Mucosa of descending colon (tissue), 3 donors: ENCODE measurements at regions not wholly inside any gene's neighbourhood (a gene's known extent, or its start where the extent isn't known, plus 50 kb on each side); places are given as distances from the start of the nearest gene placed in this dataset.

ENCODE experiments used
- ATAC-seq: fragments of 200-7000 bp; cut with Tn5 transposase; one replicate; pipeline ENCODE4 v1.9.1; 2020; ENCODE audit warnings: mild to moderate bottlenecking, moderate library complexity
- DNase-seq, 3 donors: peaks; one replicate each; pipeline ENCODE4 v3.0.0-alpha.2; 2020
- H3K36me3 ChIP-seq: fragments of 200-600 bp; one replicate; pipeline ENCODE4 v1.8.0; 2021; ENCODE audit warnings: low read depth, mild to moderate bottlenecking
- H3K4me1 ChIP-seq: fragments of 200-600 bp; one replicate; pipeline ENCODE4 v1.8.0; 2021; ENCODE audit warnings: low read depth, mild to moderate bottlenecking
- H3K4me3 ChIP-seq: fragments of 200-600 bp; one replicate; pipeline ENCODE4 v1.8.0; 2021; ENCODE audit warnings: mild to moderate bottlenecking
- H3K9me3 ChIP-seq: fragments of 200-600 bp; one replicate; pipeline ENCODE4 v1.8.0; 2021; ENCODE audit warnings: mild to moderate bottlenecking
- intact Hi-C, 2 donors: fragments of 100-400 bp; cut with DNase I in 1 of 2; cut with micrococcal nuclease in 1 of 2; formaldehyde crosslinking; loops; one replicate each; pipeline versions ENCODE4 v1.11.0 to v1.11.1; 2022; cut with DNase I, micrococcal nuclease
- TF ChIP-seq, protein P1 (sequence below): fragments of 200-600 bp; IDR thresholded peaks from one replicate; pipeline ENCODE4 v1.8.0; 2022; ENCODE audit warnings: antibody characterized with exemption, mild to moderate bottlenecking
- donor health status: DM: no; HTN: no; CAD: no; lungs with moderate emphysema.
- donor health status: DM: no; HTN: no; CAD: no.
- donor health status: DM: no; HTN: yes; CAD: no.

DNA sequence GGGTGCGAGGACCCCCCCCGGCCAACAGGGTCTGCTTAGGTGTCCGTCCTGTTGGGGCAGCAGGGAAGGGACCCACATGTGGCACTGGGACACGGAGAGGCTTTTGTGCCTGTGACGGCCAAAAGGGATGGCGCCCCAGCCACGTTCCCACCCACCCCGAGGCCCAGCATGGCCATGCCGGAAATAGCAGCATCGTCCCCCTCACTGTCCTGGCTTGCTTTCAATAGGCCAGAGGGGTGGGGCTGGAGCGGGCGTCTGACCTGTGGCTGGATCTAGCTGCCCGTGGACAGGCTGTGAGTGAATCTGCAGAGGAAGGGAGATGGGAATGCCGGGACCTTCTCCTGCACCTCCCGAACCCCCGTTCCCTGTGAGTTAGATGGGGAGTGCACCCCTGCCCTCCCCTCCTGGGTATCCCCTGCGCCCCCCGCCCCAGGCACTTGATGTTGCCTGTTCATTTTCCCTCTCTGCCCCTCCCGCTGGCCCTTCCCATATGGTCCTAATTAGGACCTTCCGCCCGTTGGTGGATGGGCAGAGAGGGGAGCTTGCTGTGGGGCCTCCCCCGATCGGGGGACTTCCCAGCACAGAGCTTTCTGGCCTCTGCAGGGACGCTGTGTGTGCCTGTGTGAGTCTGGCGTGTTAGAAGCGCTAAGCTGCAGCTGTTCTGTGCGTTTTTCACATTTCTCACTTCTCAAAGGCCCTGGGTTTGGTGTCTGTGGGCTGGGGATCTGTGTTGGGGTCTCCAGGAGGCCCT lies 292.8 kb downstream of the SEC14L1 start:
- DNase-seq (no peak), ATAC-seq (no peak)
- TF ChIP-seq, protein P1, sequence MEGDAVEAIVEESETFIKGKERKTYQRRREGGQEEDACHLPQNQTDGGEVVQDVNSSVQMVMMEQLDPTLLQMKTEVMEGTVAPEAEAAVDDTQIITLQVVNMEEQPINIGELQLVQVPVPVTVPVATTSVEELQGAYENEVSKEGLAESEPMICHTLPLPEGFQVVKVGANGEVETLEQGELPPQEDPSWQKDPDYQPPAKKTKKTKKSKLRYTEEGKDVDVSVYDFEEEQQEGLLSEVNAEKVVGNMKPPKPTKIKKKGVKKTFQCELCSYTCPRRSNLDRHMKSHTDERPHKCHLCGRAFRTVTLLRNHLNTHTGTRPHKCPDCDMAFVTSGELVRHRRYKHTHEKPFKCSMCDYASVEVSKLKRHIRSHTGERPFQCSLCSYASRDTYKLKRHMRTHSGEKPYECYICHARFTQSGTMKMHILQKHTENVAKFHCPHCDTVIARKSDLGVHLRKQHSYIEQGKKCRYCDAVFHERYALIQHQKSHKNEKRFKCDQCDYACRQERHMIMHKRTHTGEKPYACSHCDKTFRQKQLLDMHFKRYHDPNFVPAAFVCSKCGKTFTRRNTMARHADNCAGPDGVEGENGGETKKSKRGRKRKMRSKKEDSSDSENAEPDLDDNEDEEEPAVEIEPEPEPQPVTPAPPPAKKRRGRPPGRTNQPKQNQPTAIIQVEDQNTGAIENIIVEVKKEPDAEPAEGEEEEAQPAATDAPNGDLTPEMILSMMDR = no peak
- Histone ChIP-seq H3K4me1 (peaks cover 52% of the 10 kb centered on the region), H3K9me3 (no peaks in the 10 kb centered on the region), H3K4me3 (no peak overlapping the region), H3K36me3 (no peaks in the 10 kb centered on the region)
- intact Hi-C loops = loop anchor here in 1 of 2 donors (10.0 kb wide), 1 partner anchor 61 kb away; no protein-coding TSS in a partner anchor

DNA sequence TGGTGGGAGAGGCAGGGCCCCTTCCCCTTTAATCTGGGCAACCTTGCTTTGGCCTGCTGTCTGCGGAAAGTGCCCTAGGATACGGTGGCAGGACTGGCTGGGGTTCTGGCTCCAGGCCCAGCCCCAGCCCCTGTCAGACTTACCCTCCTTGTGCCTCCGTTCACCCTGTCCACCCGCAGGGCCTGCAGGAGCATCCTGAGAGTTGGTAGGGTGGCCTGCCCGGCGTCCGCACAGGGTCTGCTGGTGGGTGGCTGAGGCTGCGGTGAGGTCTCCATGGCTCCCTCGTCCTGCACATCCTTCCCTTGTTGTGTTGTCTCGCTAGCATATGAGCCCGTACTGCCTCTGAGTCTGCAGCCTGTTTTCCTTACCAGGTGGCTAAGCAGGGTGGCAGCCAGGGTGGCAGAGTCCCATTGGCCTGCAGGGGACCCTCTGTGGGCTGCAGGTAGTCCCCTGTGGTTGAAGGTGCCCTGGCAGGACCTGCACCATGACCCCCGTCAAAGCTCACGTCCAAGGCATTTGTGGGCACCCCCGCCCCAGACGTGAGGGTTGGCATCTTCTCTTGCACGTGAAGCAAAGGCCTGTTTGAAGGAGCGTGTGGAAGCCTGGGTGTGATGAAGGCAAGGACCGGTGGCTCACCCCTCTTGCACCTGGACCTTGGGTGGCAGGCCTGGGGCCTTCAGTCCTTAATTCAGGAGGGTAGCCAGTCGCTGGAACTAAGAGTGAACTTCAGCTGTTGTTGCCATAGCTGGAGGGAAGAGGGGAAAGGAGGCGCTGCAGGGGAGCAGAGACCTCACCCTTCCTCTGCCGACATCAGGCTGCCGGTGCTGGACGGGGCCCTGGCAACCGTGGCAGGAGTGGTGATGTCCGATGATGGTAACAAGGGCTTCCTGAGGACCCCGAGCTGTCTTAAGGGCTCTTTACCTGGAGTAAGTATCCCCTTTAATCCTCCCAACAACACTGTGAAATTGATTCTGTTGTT lies 293.7 kb downstream of the SEC14L1 start:
- TF ChIP-seq, protein P1 = no peak
- intact Hi-C loops = loop anchor here in 1 of 2 donors (10.0 kb wide), 1 partner anchor 60 kb away; no protein-coding TSS in a partner anchor
- Histone ChIP-seq H3K36me3 (no peaks in the 10 kb centered on the region), H3K4me1 (peaks cover 51% of the 10 kb centered on the region), H3K9me3 (no peaks in the 10 kb centered on the region), H3K4me3 (no peak overlapping the region)
- no peak for DNase-seq
- no peak for ATAC-seq

DNA sequence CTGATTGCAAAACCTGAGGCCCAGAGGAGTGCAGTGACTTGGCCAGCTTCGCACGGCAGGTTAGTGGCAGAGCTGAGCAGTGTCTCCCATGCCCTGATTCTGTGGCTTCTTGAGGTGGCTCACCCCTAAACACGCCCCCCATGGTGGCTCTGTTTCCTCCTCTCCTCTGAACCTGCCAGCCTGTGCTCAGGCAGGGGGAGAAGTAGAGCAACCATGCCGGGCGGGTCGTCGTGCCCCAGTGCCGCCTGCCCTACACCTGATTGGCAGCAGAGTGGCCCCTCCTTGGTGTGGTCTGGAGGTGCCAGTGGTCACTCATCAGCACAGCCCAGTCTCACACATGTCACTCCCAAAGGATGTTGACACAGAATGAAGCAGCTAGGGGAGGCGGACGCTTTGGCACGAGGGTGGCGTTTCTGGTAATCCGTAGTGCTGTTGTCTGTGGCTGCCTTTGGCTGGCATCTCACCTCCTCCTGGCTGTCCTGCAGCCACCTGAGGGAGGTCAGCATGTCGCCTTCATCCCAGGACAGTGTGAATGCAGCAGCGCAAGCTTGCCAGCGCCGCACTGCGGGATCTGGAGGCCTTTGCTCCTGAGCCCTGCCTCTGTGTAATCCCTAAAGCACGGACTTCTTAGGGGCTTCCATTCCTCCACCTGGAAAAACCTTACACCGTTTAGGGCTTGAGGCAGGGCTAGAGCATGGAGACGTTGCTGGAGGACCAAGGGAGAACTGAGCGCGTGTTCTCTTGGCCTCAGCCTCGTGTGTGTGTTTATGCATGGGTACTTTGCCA lies 294.7 kb downstream of the SEC14L1 start:
- intact Hi-C loops = loop anchor here in 1 of 2 donors (10.0 kb wide), 1 partner anchor 59 kb away; no protein-coding TSS in a partner anchor
- no peak for DNase-seq

DNA sequence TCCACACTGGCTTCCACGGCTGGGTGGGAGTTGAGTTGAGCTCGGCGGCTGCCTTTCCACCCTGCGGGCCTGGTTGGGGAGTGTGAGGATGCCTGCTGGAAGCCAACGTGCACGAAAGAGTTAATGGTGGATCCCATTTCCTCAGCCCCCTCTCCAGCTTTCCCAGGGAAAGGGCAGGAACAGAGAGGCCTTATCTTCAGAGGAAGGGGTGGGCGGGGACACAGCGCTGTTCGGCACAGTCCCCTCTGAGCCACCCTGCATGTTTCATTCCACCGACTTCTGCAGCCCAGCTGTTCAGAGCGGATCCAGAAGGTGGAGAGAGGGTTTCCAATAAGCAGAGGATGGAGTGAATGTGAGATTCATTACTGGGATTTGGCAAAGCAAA lies 295.3 kb downstream of the SEC14L1 start:
- Histone ChIP-seq H3K9me3 (no peaks in the 10 kb centered on the region), H3K4me1 (peaks cover 44% of the 10 kb centered on the region), H3K4me3 (no peak overlapping the region), H3K36me3 (no peaks in the 10 kb centered on the region)
- intact Hi-C loops = loop anchor here in 1 of 2 donors (10.0 kb wide), 1 partner anchor 59 kb away; no protein-coding TSS in a partner anchor
- no peak for ATAC-seq
- DNase-seq = no peak
- TF ChIP-seq, protein P1 = no peak

More for the DNA sequence above, 294.7 kb downstream of the SEC14L1 start:
- Histone ChIP-seq H3K4me3 (no peak overlapping the region), H3K36me3 (no peaks in the 10 kb centered on the region), H3K9me3 (no peaks in the 10 kb centered on the region), H3K4me1 (peaks cover 43% of the 10 kb centered on the region)
- peak; percentile 2 for ATAC-seq
- TF ChIP-seq, protein P1 = no peak

DNA sequence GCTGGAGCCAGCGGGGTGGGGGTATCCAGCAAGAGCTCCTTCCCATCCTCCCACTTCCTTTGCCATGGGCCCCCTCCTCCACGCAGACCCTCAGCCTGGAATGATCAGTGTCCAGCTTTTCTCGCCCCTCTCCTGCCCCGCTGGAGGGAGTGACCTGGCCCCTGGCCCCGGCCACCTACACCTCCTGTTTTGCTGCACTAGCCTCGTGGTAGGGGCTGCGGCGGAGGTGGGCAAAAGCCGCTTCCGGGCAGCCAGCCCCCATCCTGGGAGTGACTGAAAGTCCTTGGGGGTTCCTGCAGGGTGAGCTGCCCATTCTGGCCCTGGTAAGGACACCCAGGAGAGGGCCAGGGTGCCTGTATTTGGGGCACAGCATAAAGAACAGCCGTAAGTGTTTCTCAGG lies 295.7 kb downstream of the SEC14L1 start:
- intact Hi-C loops = loop anchor here in 1 of 2 donors (10.0 kb wide), 1 partner anchor 58 kb away; no protein-coding TSS in a partner anchor
- H3K9me3 ChIP-seq = no peaks in the 10 kb centered on the region
- no peak for DNase-seq
- H3K4me3 ChIP-seq = no peak overlapping the region
- TF ChIP-seq, protein P1 = no peak
- no peak for ATAC-seq
- peaks cover 46% of the 10 kb centered on the region for H3K4me1 ChIP-seq
- H3K36me3 ChIP-seq = no peaks in the 10 kb centered on the region
